PC-3 (cell line): ENCODE measurements at regions not wholly inside any gene's neighbourhood (a gene's known extent, or its start where the extent isn't known, plus 50 kb on each side); places are given as distances from the start of the nearest gene placed in this dataset.

Experiments used
- ATAC-seq: fragments of 200-7000 bp; cut with Tn5 transposase; 2 replicates; pipeline ENCODE4 v1.9.1; 2020; ENCODE audit warnings: mild to moderate bottlenecking, moderate library complexity
- BruUV-seq: library from RNA; stranded (reverse); fragments of 400-500 nt; replicated peaks from 2 replicates; lab custom pipeline; 2021; lab: Mats Ljungman, UMichigan
- CTCF ChIA-PET: fragments of 300-600 bp; sonication (Branson Sonifier 250); formaldehyde crosslinking; loops from one replicate; lab custom pipeline; 2022; ENCODE audit warnings: antibody characterized with exemption; lab: Charles Lee
- POLR2A ChIA-PET: fragments of 300-600 bp; sonication (Branson Sonifier 250); formaldehyde crosslinking; loops from one replicate; lab custom pipeline; 2022; ENCODE audit warnings: antibody characterized with exemption; ENCODE audit not compliant: unreplicated experiment; lab: Charles Lee
- DNase-seq: peaks from one replicate; pipeline ENCODE4 v3.0.0-alpha.2; 2015
- H2AFZ ChIP-seq: fragments of 300-600 bp; sonication (generic); 2 replicates; pipeline ENCODE4 v1.6.0; 2016; ENCODE audit warnings: antibody characterized with exemption, low read length
- H3F3A ChIP-seq: fragments of 300-600 bp; sonication (generic); one replicate; pipeline ENCODE4 v1.6.0; 2017; ENCODE audit warnings: antibody characterized with exemption, low read length, control low read depth, mild to moderate bottlenecking; ENCODE audit not compliant: unreplicated experiment
- H3K27ac ChIP-seq: fragments of 300-600 bp; sonication (generic); 2 replicates; pipeline ENCODE4 v1.5.1; 2016; ENCODE audit warnings: mild to moderate bottlenecking, low read length
- H3K27me3 ChIP-seq: fragments of 300-600 bp; sonication (generic); 2 replicates; pipeline ENCODE4 v1.6.1; 2016; ENCODE audit warnings: low read length, mixed read lengths
- H3K36me3 ChIP-seq: fragments of 300-600 bp; sonication (generic); 2 replicates; pipeline ENCODE4 v1.6.1; 2016; ENCODE audit warnings: low read depth, mixed run types, low read length, mixed read lengths
- H3K4me1 ChIP-seq: fragments of 300-600 bp; sonication (generic); 2 replicates; pipeline ENCODE4 v1.5.1; 2016; ENCODE audit warnings: low read length; ENCODE audit not compliant: insufficient read depth
- H3K4me2 ChIP-seq: fragments of 300-600 bp; sonication (generic); 2 replicates; pipeline ENCODE4 v1.6.0; 2016; ENCODE audit warnings: low read length
- H3K4me3 ChIP-seq: fragments of 300-600 bp; sonication (generic); 2 replicates; pipeline ENCODE4 v1.5.1; 2016; ENCODE audit warnings: mild to moderate bottlenecking, low read length, mixed read lengths
- H3K79me2 ChIP-seq: fragments of 300-600 bp; sonication (generic); 2 replicates; pipeline ENCODE4 v1.6.1; 2017; ENCODE audit warnings: low read length, mixed read lengths
- H3K9ac ChIP-seq: fragments of 300-600 bp; sonication (generic); 2 replicates; pipeline ENCODE4 v1.6.0; 2016; ENCODE audit warnings: mild to moderate bottlenecking, low read length
- H3K9me2 ChIP-seq: fragments of 300-600 bp; sonication (generic); replicated peaks from 2 replicates; pipeline ENCODE4 v1.6.1; 2016; ENCODE audit warnings: mixed run types, low read length, mixed read lengths
- H3K9me3 ChIP-seq: fragments of 300-600 bp; sonication (generic); 2 replicates; pipeline ENCODE4 v1.6.1; 2016; ENCODE audit warnings: low read length, mixed read lengths
- H4K20me1 ChIP-seq: fragments of 300-600 bp; sonication (generic); 2 replicates; pipeline ENCODE4 v1.6.1; 2016; ENCODE audit warnings: low read length, mixed read lengths
- EZH2 ChIP-seq: fragments of 300-600 bp; sonication (generic); IDR thresholded peaks from one replicate; pipeline ENCODE4 v1.6.1; 2017; ENCODE audit warnings: antibody characterized with exemption, mild to moderate bottlenecking, low read length; ENCODE audit not compliant: unreplicated experiment
- EZH2phosphoT487 ChIP-seq: fragments of 300-600 bp; sonication (generic); IDR thresholded peaks from 2 replicates; pipeline ENCODE4 v1.6.1; 2018; ENCODE audit warnings: mild to moderate bottlenecking, antibody characterized with exemption, low read length, borderline replicate concordance
- intact Hi-C: fragments of 100-400 bp; cut with micrococcal nuclease; formaldehyde crosslinking; loops from 2 replicates; pipeline ENCODE4 v1.9.0; 2023
- TF ChIP-seq, protein P1 (sequence below): fragments of 300-600 bp; sonication (generic); conservative IDR thresholded peaks from 2 replicates; pipeline ENCODE4 v1.5.1; 2017; ENCODE audit warnings: antibody characterized with exemption, low read depth, mild to moderate bottlenecking, low read length

GRCh38 chr9:89751079-89751825, 146.4 kb downstream of the GADD45G start:
- H3K36me3 ChIP-seq = no peaks in the 10 kb centered on the region
- no peaks in the 10 kb centered on the region for H3K27me3 ChIP-seq
- no peak overlapping the region for H3K4me3 ChIP-seq
- no peaks in the 10 kb centered on the region for H3K79me2 ChIP-seq
- DNase-seq = no peak
- no peaks in the 10 kb centered on the region for H4K20me1 ChIP-seq
- TF ChIP-seq, protein P1, sequence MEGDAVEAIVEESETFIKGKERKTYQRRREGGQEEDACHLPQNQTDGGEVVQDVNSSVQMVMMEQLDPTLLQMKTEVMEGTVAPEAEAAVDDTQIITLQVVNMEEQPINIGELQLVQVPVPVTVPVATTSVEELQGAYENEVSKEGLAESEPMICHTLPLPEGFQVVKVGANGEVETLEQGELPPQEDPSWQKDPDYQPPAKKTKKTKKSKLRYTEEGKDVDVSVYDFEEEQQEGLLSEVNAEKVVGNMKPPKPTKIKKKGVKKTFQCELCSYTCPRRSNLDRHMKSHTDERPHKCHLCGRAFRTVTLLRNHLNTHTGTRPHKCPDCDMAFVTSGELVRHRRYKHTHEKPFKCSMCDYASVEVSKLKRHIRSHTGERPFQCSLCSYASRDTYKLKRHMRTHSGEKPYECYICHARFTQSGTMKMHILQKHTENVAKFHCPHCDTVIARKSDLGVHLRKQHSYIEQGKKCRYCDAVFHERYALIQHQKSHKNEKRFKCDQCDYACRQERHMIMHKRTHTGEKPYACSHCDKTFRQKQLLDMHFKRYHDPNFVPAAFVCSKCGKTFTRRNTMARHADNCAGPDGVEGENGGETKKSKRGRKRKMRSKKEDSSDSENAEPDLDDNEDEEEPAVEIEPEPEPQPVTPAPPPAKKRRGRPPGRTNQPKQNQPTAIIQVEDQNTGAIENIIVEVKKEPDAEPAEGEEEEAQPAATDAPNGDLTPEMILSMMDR = no peak
- CTCF ChIA-PET = no interaction called here
- H3K4me1 ChIP-seq = no peaks in the 10 kb centered on the region
- no peak for ATAC-seq
- no peaks in the 10 kb centered on the region for H3K9me3 ChIP-seq
- intact Hi-C loops = no loop called here
- no peak overlapping the region for H3K4me2 ChIP-seq
- no peak overlapping the region for H3K9ac ChIP-seq
- H3K27ac ChIP-seq = no peak overlapping the region
- no peaks in the 10 kb centered on the region for H3F3A ChIP-seq
- no peak overlapping the region for H2AFZ ChIP-seq
- POLR2A ChIA-PET = no interaction called here
- BruUV-seq = no TSS peak
- H3K9me2 ChIP-seq = no peaks in the 10 kb centered on the region

DNA sequence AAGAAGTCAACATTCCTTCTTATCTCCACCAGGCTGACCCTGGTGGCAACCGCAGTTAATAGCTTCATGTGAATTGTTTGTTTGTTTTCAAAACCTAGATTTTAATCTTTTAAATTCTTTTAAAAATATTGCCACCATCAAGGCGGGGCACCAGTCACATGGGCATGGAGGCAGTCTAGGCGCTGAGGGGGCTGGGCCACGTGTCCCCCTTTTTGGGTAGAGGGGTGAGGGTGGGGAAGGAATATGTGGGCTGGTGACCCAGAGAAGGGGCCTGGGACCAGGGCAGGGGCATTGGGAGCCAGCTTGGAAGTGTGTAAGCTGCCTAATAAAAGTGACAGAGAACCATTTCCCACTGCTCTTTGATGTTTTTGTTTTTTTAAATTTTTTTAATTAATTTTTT, 147.3 kb downstream of the GADD45G start:
- ATAC-seq (no peak), DNase-seq (no peak)
- H3K4me1 ChIP-seq = no peaks in the 10 kb centered on the region
- H3K79me2 ChIP-seq = no peaks in the 10 kb centered on the region
- H3F3A ChIP-seq = no peaks in the 10 kb centered on the region
- no peaks in the 10 kb centered on the region for H3K9me3 ChIP-seq
- no peak overlapping the region for H3K4me3 ChIP-seq
- H4K20me1 ChIP-seq = no peaks in the 10 kb centered on the region
- H3K9me2 ChIP-seq = no peaks in the 10 kb centered on the region
- CTCF ChIA-PET = no interaction called here
- H3K27ac ChIP-seq = no peak overlapping the region
- POLR2A ChIA-PET = no interaction called here
- TF ChIP-seq EZH2 (no peak), EZH2phosphoT487 (no peak)
- TF ChIP-seq, protein P1 = no peak
- H3K4me2 ChIP-seq = no peak overlapping the region
- intact Hi-C loops = no loop called here
- no peaks in the 10 kb centered on the region for H3K36me3 ChIP-seq
- H3K27me3 ChIP-seq = no peaks in the 10 kb centered on the region
- H2AFZ ChIP-seq = no peak overlapping the region
- no TSS peak for BruUV-seq
- H3K9ac ChIP-seq = no peak overlapping the region

DNA sequence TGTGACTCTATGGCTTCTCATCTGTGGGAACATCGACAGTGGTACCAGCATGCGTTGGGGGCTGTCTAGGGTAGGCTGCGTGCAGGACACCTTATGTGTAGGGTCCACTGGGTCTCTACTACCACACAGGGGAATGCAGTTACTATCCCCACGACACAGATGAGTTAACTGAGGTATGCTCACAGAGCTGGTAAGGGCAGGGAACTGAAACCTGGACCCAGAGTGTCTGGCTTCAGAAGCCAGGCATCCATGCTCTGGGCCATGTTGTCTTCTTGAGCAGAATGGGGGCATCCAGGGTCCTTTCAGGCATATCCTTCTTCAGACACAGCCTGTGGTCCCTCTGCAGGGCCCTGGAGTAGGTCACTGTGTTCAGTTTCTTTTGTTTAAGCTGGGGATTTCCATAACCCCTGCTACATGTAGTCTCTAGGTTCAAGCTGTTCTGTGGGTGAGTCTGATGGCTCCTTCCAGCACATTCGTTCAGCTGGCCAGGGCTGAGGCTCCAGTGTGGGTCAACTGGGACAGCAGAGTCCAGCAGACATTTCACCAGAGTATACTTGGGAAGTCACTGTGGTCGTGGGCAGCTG, 148.8 kb downstream of the GADD45G start:
- no peak overlapping the region for H3K9ac ChIP-seq
- H3K4me1 ChIP-seq = no peaks in the 10 kb centered on the region
- no peak for ATAC-seq
- POLR2A ChIA-PET = no interaction called here
- H3F3A ChIP-seq = no peaks in the 10 kb centered on the region
- no peak overlapping the region for H3K27ac ChIP-seq
- H4K20me1 ChIP-seq = no peaks in the 10 kb centered on the region
- no peaks in the 10 kb centered on the region for H3K36me3 ChIP-seq
- H3K4me3 ChIP-seq = no peak overlapping the region
- intact Hi-C loops = no loop called here
- H3K9me3 ChIP-seq = no peaks in the 10 kb centered on the region
- H2AFZ ChIP-seq = no peak overlapping the region
- CTCF ChIA-PET = no interaction called here
- no peak overlapping the region for H3K4me2 ChIP-seq
- TF ChIP-seq, protein P1 = no peak
- no peak for TF ChIP-seq EZH2phosphoT487
- TF ChIP-seq EZH2 = no peak
- no peak for DNase-seq
- H3K79me2 ChIP-seq = no peaks in the 10 kb centered on the region
- no peaks in the 10 kb centered on the region for H3K9me2 ChIP-seq
- no TSS peak for BruUV-seq
- H3K27me3 ChIP-seq = no peaks in the 10 kb centered on the region
